SH-SY5Y (cell line): ENCODE measurements at regions not wholly inside any gene's neighbourhood (a gene's known extent, or its start where the extent isn't known, plus 50 kb on each side); places are given as distances from the start of the nearest gene placed in this dataset.

Experiments used
- GATA2 ChIP-seq: IDR thresholded peaks from 2 replicates; pipeline ENCODE4 v1.6.1; 2011; ENCODE audit warnings: mild to moderate bottlenecking, low read depth, low read length
- GATA3 ChIP-seq: IDR thresholded peaks from 2 replicates; pipeline ENCODE4 v1.6.1; 2011; ENCODE audit warnings: low read depth, mild to moderate bottlenecking, low read length, moderate library complexity

DNA sequence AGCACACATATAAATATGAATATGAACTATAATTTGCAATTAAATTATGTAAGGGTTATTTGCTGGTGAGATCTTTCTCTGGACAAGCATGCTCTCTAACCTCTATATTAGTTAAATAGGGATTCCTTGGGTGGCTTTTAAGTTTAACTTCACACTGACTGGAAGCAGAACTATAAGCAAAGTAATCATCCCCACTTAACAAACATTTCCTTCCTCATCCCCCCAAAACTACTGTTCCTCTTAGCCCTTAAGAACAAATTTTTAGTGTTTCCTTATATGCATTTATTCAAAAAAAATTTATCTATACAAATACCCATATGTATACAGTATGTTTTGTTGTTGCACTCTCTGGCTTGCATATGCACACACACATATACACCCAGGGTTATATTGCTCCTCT lies 512.1 kb upstream of the MEF2C start:
- TF ChIP-seq GATA3 (no peak), GATA2 (no peak)
